DMS79 (cell line): ENCODE measurements at regions not wholly inside any gene's neighbourhood (a gene's known extent, or its start where the extent isn't known, plus 50 kb on each side); places are given as distances from the start of the nearest gene placed in this dataset.

Experiments
- DNase-seq: peaks from one replicate; lab custom pipeline; 2025; lab: John Stamatoyannopoulos, UW

DNA sequence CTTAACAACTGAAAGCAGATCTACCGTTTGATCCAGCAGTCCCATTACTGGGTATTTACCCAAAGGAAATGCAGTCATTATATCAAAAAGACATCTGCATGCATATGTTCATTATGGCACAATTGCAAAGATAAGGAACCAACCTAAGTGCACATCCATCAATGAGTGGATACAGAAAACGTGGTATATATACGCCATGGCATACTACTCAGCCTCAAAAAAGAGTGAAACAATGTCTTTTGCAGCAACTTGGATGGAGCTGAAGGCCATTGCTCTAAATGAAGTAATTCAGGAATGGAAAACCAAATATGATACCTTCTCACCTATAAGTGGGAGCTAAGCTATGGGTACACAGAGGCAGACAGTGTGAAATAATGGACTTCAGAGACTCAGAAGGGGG lies 169.3 kb downstream of the ZBTB18 start:
- DNase-seq: no peak

DNA sequence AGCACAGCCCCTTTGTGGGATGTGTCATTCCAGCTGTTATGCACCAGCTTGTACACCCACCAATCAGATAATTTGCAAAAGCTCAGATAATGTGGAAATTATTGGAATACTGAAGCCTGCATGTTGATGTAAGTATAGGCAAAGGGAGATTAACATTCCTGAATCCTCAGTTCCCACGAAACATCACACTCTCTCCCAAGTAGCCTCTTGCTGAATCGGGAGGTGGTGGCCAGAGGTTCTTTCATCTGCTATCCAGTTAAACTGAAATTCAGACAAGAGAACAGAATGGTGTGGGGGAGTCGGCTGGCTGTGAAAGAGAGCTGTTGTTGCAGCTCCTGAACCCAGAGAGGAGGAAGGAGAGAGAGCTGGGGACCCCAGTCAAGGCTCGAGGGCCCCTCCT lies 170.9 kb downstream of the ZBTB18 start:
- DNase-seq: no peak

DNA sequence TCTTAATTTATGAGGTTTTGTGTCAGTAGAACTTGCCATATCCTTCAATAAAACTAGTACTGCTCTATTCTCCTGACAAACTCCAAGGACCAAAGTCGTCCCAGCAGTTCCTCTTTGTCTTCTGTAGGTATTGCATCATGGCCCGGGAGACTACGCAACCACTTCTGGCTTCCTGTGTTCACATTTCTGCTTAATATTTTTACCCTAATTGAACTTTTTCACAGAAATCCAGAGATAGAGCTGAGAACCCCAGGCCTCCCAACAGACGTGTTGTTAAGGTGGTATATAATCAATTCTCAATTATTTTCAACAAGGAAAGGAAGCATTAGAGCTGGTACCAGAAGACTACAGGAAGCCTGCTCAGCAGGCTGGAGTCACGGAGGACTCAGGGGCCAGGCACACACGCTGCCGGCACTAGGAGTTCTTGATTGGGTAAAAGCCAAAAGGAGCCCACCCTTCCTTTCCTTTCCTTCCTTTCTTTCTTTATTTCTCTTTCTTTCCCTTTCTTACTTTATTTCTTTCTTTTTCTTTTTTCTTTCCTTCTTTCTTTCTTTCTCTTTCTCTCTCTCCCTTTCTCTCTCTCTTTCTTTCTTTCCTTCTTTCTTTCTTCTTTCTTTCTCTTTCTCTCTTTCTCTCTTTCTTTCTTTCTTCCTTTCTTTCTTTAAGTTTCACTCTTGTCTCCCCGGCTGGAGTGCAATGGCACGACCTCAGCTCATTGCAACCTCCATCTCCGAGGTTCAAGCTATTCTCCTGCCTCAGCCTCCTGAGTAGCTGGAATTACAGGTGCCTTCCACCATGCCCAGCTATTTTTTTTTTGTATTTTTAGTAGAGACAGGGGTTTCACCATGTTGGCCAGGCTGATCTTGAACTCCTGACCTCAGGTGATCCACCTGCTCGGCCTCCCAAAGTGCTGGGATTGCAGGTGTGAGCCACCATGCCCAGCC lies 173.7 kb downstream of the ZBTB18 start:
- no peak for DNase-seq

DNA sequence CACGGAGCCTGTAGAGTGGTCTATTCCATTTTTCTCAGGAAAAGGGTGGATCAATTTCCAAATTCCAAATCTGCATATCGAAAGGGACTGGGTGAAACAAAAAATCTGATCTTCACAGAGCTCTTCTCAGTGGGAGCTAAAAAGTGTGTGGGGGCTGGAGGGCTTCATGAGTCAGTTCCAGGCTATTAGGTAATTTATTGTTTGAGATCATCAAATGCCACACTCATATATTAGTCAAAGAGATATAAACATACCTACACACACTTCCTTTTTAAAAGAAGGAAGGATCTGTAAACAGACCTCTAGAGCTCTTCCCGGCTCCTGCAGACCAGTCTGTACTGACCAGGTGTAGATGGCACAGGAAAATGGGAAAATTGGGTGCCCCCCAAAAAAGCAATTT lies 175.4 kb downstream of the ZBTB18 start:
- no peak for DNase-seq

DNA sequence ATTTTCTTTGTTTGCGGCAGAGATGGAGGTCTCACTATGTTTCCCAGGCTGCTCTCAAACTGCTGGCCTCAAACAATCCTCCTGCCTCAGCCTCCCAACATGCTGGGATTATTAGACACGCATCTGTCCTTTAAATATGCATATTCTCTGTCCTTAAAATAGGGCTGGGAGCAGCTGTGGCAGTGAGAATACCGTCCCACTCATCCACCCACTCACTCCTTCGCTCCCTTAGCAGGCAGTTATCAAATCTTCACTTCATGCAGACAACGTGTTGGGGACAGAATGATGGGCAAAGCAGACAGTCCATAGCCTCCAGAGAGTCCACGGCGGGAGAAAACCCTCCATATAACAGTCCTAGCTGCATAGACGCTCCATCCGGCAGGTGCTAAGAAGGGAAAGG lies 179.4 kb downstream of the ZBTB18 start:
- DNase-seq: no peak

DNA sequence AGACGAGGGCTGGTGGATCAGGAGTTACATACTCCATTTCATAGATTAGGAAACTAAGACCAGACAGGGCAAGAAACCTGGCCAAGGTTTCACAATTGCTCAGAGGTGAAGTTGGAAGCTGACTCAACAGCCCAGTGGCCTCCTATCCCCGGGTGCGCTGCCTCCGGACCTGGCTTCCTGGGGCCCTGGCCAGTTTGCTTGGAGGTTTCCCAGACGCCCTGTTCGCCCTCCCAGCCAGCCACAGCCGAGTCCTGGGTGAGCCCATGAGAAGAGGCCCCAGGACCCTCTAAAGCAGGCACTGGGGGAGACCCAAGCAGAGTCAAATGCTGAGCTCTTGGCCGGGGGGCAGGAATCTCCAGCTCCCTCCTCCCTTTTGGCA lies 180.1 kb downstream of the ZBTB18 start:
- DNase-seq: no peak

DNA sequence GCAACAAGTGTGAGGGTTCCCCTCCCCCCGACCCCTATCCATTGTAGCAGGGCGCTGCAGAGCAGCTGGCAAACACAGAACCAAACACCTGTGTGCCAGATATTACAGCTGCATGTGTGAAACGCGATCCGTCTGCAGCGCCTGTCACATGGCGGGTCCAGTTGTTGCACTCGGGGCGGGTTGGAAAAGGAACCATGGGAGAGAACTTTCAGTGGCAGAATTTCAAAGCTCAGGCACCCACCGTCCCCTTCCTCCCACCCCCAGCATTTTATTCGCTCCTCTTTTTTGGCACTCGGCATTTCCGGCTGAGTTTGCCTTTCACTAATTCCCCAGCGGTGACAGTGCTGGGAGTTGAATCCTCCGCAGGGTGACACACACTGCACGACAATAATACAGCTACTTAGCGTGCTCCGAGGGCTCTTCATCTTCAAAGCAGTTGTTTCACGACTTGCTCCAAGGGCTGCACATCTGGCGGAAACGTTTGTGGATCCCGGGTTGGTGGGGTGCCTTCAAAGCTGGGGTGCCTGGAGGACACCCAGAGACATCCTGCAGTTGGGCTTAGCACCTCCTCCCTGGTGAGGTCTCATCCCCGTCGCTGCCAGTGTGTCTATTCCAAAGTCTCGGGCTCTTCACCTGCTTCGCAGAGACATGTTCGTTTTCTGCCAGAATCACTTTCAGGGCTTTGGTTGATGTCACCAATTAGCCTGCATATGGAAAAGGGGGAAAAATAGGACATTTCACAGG lies 180.7 kb downstream of the ZBTB18 start:
- peak; percentile 43 for DNase-seq

DNA sequence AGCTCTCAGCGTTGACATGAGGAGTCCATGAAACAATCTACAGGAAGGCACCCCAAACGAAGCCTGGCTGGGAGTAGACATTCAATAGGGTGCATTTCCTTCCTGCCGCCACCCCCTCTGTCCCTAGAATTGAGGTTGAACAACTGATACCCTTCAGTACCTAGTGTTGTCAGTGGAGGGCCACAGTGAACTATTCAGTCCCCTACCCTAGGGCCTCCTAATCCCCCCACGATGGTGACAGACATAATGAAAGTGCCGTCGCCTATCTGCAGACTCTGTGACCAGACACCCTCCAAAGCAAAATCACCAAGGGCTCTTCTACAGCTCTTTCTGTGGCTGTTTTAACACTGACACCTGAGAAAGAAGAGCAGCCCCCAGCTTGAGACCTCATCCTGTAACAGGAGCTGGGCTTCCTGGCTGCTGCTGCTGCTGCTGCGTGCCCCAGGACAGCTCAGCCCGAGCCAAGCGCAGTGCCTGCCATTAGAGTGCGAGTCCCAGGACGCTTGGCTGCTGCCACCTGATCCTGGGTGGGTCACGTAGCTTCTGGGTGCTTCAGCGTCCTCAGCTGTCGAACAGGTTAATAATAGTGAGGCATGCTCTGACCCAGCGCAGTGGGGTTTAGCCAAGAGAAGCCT lies 183.0 kb downstream of the ZBTB18 start:
- no peak for DNase-seq

DNA sequence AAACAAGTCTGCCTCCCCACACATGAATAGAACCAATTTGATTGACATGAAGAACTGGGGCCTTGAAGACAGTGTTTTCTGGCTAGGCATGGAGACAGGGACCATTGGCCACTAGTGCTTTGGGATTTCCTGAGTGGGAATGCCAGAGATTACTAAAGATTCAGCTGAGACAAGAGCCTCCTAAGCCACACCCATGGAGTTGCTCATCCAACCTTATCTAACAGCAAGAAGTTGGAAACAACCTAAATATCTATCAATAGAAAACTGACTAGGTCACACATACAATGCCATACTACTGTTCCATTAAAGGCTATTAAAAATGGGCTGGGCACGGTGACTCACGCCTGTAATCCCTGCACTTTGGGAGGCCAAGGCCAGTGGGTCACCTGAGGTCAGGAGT lies 184.1 kb downstream of the ZBTB18 start:
- DNase-seq: no peak

DNA sequence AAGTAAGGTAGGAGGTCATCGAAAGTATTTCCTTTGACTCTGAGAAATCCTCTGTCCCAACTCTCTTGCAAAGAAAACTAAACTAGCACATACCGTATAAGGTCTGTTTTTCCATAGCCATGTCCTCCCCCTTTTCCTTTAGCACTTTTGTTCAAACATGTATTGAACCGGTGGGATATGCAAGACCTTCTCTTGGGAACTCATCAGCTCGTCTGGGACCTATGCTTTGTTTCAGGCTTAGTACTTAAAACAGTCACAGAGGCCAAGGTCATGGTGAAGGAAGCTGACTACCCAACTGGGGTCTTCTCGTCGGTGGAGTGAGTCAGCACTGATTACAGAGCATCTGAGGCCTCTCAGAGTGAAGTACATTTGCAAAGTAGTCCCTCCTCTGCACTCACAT lies 185.0 kb downstream of the ZBTB18 start:
- DNase-seq: no peak

DNA sequence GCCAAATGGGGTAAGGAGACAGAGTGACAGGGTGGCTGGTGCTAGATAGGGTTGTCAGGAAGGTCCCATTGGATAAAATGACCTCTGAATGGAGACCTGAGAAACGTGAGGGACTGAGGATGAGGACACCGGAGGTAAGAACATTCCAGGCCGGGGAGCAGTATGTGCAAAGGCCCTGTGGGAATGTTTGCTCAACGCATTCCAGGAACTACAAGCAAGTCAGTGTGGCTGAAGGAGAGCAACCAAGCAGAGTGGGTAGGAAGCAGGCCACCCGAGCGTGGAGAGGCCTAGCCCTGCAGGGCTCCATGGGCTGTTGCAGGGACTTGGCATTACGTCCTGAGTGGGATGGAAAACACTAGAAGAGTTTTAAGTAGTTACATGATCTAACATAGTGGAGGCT lies 185.6 kb downstream of the ZBTB18 start:
- no peak for DNase-seq

DNA sequence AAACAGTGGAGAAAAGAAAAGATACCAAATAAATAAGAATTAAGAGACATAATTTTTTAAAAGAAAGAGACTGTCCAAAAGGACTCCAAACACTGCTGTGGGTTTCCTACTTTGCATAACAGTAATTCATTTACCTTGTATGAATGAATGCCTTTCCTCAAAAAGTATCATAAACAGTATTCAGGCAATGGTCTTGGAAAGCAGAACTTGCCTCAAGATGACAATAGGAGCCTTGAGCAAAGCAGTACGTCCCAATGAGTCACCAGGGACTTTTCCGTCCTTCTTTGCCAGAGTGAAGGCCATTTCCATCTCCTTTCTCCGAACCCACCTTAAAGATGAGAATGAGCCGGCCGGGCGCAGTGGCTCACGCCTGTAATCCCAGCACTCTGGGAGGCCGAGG lies 186.4 kb downstream of the ZBTB18 start:
- no peak for DNase-seq

DNA sequence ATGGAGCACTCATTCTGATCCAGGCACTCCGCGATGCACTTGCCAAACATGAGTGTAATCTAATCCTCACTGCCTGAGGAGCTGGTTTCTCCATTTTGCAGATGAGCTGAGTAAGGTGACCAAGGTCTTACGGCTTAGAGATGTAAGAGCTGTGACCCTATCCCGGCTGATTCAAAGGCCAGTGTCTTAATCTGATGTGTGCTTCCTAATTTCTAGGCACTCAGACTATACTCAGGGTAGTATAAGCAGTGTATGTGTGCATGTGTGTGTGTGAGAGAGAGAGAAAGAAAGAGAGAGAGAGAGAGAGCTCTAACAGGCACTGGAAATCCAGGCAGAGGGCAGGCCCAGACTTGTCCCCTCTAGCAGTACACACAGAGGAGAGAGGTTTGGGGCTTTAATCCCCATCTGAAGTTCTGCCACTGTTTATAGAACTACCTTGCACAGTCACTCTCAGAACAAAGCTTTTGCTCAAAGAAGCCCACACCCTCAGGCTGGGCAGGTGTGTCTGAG lies 188.2 kb downstream of the ZBTB18 start:
- DNase-seq: peak; percentile 67

DNA sequence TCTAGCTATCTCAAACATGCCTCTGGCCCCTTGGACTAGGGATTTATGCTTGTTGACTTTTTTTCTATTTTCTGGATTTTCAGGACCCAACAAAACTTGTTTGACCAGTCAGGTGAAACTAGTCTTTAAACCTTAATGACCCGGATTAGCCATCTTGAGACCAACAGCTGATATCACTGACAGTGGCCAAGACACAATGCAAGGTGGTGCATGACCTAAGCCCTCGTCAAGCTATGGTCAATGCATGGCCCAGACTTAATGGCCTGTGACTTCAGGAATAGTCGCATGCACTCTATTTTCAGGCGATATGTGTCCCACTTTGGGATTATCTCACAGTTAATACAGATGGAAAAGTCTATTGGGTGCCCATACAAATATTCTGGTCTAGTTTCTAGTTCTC lies 190.4 kb downstream of the ZBTB18 start:
- no peak for DNase-seq

DNA sequence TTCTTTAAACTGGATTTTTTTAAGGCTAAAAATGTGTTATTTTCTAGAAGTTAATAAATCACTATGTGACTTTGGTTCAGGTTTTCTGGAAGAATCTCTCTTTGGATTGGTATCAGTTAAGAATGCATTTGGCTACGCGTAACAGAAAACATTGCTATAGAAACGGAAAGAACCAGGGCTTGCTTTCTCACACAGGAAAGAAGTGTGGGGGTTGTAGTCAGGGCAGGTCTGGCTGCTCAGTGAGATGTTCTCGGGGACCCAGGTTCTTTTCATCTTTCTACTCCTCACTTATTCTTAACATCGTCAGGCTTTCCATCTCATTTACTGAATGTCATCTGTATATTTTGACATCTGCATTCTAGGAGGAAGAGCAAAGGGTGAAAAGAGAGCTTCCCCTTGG lies 191.4 kb downstream of the ZBTB18 start:
- no peak for DNase-seq

DNA sequence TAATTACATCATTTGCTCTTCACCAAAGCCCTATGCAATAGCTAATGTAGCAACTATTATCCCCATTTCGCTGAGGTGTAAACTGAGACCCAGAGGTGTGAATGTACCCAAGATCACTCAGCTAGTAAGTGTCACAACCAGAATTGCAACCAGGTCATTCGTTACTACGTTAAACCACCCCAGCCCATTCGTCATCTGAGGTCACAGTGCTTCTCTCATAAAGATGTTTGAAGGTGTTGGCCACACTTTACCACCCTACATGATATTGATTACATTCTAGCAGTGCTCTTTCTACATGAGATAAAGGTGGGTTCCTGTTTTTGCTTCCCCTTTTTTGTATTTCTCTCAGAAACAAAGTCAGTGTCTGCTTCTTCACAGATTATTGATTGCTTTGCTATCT lies 195.3 kb downstream of the ZBTB18 start:
- no peak for DNase-seq

DNA sequence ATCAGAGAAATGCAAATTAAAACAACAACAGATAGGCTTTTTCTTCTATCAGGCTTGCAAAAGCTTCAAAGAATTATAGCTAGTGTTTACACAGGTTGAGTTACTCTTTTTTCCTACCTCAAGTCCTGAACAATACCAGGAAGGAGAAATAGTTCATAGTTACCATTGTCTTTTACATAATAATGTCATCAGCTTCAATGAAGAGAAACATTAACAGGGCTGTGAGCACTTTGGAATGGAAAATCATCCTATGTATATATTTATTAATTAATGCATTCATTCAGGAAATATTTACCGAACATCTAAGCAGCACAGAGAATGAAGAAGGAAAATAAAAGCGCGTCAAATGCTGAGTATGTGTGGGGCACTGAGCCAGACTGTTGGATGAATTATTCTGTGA lies 197.3 kb downstream of the ZBTB18 start:
- no peak for DNase-seq

DNA sequence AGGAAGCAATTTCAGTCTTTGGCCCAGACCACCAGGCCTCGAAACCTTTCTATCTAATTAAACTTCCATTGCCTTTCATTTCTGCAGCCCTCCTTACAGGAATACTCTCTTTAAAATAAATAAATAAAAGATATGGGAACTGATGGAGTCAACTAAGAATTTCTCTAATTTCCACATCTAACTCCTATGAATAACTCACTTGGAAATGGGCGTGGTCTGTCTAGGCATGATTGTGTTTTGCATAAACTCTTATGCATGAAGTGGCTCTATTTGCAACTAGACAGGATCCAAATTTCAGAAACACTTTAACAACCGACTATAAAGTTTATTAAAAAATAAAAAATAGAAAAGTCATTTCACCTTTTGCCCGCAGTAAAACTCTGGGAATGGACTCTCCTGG lies 199.5 kb downstream of the ADSS2 start:
- no peak for DNase-seq

DNA sequence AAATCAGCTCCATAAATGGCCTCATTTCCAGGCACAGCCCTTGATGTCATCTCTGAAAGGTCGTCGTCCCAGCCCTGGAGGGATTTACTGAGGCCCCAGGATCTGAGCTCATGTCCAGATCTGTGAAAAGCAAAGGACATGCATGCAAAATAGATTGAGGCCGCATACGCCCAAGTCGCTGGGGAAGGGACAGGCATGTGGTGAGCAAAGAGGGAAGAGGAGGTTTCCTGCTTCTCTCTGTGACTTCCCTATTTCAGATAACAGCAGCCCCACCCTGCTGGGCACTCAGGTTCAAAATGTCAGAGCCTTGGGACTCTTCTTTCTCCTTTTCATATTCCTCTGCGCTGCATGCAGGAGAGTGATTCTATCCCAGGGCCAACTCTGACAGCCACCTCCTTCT lies 197.2 kb downstream of the ADSS2 start:
- no peak for DNase-seq

DNA sequence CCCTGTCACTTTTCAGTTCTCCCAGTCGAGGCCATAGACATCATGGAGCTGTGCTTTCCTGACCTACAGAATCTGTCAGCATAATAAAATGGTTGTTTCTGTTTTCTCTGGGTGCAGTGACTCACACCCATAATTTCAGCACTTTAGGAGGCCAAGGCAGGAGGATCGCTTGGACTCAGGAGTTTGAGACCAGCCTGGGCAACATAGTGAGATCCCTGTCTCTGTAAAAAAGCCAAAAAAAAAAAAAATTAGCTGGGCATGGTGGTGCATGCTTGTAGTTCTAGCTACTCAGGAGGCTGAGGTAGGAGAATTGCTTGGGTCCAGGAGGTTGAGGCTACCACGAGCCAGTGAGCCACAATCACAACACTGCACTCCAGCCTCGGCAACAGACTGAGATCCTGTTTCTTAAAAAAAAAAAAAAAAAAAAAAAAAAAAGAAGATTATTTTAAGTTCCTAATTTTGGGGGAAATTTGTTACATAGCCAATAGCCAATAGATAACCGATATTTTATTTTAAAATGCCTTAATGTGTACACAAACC lies 196.2 kb downstream of the ADSS2 start:
- DNase-seq: no peak

DNA sequence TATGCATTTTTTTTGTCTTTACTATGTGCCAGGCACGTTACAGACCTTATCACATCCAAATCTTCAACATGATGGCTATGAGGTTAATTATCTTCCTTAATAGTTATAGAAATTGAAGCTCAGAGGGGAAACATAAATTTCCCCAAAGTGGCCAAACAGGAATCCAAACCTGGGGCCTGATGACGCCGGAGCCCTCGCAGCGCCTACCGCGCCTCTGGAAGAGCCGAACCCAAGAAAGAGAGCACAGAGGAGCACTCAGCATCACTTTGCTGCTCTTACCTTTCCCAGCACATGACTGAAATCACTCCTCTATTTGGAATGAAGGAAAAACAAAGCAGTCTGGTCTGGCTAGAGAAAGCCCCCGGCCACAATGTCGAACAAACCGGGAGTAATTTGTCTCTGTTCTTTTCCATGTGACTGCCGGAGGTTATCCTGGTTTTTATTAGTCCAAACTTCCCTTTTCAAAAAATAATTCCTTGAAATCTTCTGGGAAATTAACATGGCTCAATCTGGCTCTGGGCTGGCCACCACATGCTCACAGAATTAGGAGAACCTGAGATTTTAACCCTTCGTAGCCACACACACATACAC lies 195.5 kb downstream of the ADSS2 start:
- no peak for DNase-seq

DNA sequence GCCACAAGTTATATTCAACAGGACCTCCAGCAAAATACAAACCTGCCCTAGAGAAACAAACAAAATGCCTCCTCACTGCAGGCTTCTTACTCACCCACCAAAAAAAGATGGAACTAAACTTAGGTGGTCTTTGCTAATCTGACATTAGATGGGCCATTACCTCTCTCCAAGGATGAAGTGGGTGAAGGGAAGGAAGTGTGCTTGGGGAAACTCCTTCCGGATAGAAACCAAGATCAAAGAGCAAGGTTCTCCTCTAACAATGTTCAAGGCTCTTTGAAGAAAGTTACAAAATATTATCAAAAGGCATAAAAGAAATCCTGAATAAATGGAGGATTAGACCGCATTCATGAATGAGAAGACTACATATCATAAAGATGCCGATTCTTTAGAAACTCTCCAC lies 187.5 kb downstream of the ADSS2 start:
- DNase-seq: no peak
